ENCODE measurements at regions not wholly inside any gene's neighbourhood (a gene's known extent, or its start where the extent isn't known, plus 50 kb on each side); places are given as distances from the start of the nearest gene placed in this dataset.

- no peak for DNase-seq
Measured at GRCh38 chr5:56617998-56618397, 197.4 kb upstream of the MAP3K1 start.

DNA sequence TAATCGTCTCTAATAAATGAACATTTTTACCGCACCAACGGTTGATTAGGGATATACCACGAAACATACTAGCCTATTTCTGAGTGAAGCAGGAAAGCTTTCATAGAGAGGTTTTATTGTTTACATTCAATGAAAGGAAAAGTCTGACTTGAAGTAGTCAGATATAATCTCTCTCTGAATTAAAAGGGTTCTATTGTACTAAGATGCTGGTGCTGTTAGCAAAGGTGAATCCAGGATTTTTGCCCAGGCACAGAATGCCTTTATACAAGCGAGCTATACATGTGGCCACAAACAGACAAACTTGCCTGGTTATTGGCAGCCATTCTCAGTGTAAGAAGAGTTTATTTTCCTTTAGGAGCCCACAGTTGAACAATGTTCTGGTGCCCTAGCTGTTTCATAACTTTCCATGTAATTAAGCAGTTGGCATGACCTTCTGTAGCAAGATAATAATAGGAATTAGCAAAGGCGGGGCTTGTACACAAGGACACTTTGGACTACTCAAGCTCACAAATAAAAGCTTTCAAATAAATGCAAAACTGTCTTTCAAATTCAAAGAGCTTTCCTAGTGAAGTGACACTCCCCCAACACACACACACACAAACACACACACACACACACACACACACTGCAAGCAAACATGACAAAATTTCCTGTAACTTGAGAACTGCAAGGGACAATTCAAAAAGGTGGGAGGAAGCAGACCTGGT is 198.7 kb upstream of the MAP3K1 start:
- no peak for DNase-seq

GRCh38 chr5:56615361-56616153 is 199.8 kb upstream of the MAP3K1 start:
- DNase-seq: no peak

DNA sequence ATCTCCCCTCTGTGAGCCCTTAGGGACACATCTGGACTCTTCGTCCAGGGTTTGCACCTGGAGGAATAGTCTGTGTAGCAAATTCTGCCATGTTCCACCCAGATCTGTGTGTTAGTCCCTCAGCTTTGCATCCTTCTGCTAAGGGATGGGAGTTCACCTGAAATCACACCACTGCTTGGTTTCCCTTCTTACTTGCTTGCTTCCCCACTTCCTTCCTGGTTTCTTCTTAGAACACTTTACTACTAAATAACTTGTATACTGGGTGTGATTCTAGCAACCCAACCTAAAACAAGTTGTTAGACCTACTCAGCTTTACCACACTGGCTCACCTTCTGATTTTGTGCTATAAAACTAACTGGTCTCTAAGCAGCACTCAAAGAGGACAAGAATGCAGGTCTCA is 202.6 kb upstream of the MAP3K1 start:
- no peak for DNase-seq

GRCh38 chr5:56612353-56612752 is 203.0 kb upstream of the MAP3K1 start:
- DNase-seq: no peak

DNA sequence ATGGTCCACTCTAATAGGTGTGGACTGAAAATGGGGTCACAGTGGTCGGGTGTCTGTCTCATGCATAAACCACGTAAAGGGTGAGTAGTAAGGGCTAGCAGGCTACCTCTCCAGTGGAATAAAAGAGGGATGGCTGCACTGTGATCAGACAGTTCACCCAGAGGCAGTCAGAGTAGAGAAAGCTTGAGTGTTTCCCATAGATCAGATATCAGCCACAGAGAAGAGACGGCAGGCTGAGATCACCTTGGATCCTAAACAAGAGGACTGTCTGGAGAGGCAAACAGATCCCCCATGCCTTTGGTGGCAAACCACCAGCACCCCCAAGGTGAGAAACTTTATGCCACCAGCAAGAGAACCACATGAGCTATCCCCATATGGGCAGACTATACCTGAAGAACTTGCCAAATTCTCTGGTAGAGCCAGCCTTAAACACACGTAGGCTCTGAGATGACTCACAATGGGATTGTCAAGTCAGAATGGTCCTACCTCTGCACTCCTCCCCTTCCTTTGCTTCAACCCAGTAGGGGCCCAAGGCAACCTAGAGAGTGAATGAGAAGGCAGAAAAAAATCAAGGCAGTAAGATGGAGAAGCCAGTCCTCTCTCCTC is 205.2 kb upstream of the MAP3K1 start:
- DNase-seq: no peak

DNA sequence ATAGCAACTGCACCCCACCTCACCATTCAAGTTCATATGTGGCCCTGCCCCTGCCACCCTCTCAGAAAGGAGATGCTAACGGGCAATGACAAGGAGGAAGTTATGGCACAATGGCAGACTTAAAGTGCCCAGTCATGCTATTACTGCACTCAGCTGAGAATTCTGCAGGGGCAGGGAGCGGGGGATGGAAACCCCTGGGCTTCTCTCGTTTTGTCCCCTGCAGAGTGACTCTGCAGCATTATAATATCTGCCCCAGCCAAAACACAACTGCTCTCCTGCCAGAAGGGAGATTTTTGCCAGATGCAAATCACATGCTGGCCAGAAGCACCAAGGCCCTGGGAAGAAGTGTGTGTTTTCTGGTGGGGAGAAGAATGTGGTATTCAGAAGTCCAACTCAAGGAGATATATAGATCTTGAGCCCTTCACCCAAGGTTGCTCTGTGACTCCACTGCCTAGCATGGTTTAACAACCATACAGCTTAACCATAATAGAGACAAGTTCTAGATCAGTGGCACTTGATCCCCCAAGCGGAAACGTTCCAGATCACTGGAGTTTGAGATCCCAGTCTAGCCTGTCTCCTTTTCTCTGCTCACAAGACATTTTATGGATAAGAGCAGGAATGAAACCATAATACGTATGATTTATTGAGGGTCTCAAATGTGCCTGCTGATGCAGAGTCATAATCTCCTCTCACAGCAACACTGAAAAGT is 207.0 kb upstream of the MAP3K1 start:
- no peak for DNase-seq

- no peak for DNase-seq
Measured at GRCh38 chr5:56607551-56607950, 207.8 kb upstream of the MAP3K1 start.

GRCh38 chr5:56607074-56607473 is 208.3 kb upstream of the MAP3K1 start:
- DNase-seq: no peak

DNA sequence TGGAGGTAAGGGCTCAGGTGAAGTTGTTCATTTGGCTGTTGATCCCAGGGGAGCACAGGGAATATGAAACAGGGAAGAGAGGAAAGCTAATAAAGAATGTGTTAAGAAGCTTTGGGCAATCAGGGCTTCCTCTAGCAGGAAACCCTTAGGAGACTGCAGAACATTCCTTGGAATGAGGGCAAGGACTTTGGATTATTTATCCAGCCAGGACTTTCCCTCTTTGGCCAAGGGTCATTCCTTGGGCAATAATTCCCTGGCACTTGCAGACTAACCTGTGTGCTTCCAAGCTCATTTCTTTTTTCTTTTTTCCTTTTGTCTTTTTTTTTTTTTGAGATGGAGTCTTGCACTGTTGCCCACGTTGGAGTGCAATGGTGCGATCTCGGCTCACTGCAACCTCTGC is 209.2 kb upstream of the MAP3K1 start:
- no peak for DNase-seq

DNA sequence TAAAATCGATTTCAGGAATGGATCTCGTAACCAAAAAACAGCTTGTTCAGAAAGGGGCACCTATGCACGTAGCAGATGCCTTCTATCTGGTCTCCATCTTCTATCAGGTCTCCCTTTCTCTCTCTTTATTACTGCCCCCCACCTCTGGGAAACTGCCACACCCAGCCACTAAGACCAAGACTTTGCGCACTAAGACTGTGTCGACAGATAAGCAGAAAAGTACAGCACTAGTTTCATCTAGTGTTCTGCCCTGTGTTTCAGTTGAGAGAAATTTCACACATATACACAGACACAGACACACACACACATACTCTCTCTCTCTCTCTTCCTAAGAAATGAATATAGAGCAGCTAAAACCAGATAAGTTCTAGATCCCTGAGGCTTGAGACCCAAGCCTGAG is 210.1 kb upstream of the MAP3K1 start:
- DNase-seq: no peak

DNA sequence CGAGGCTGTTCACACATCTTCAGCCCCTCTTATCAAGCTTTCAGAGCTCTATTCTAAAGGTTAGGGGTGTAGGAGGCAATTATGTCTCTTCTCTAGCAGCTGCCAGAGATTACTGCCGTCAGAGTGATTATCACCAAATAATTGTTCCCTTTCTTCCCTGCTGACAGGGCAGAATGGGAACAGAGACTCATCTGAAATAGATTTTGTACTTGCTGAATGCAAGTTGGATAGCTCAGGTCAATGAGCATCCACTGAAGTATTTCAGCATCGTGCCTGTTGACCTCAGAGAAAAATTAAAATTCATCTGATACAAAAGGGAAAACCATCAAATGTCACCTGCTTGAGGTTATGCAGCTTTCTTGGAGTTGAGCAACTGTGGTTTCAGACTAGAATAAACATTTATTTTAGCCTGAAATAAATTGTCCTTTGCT is 213.7 kb upstream of the MAP3K1 start:
- no peak for DNase-seq

GRCh38 chr5:56598941-56599340 is 216.4 kb upstream of the MAP3K1 start:
- DNase-seq: no peak

GRCh38 chr5:56596155-56596554 is 219.2 kb upstream of the MAP3K1 start:
- no peak for DNase-seq

DNA sequence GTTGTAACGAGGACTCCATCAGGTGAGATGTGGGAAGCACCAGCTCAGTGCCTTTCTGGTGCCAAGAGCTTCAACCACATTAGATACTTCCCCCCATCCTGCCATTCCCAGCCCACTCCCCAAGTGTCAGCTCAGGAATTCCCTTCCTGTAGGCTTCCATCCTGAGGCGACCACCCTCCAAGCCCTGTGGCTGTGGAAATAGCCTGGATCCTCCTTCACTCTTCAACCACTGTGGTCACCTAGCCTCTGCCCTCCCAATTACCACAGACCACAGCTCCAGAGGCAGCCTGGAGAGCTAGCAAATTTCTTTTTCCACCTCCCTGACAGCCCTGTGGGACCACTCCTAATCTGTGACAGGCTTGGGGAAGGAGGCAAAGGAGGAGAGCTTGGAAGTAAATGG is 219.8 kb upstream of the MAP3K1 start:
- DNase-seq: no peak

DNA sequence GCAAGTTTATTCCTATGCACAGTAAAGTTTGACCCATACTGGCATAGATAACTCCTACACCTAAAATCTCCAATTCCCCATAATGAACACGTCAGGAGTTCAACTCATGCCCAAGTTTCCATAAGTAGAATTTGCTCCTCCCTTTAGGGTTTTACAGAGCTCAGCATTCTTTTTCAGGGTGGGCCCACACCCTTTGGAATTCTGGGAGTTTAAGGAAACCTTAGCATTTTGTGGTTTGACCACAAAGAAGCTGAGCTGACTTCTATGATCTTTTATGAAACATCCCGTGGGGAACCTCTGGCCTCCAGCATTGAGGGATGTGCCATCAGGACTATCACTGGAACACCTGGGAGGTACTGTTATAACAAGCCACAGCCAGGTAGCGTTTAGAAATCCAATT is 220.6 kb upstream of the MAP3K1 start:
- DNase-seq: no peak

DNA sequence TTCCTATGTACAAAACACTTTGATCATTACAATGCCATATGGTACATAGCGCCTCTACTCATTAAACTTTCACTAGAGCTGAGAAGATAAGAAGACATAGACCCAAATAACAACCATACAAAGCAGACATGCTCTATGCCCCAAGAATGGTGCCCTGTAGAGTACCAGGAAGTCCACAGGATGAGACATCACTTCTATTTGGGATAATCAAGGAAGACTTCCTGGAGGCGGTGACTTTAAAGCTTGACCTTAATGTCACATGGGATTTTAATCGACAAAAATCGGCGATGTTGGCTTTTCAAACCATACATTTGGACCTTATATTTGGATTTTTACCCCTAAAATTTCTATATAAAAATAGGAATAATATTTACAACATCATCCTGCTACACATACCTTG is 224.3 kb upstream of the MAP3K1 start:
- DNase-seq: no peak

- DNase-seq: no peak
Measured at GRCh38 chr5:56589481-56589860, 225.9 kb upstream of the MAP3K1 start.

- DNase-seq: no peak
Measured at GRCh38 chr5:56588636-56589480, 226.5 kb upstream of the MAP3K1 start.

DNA sequence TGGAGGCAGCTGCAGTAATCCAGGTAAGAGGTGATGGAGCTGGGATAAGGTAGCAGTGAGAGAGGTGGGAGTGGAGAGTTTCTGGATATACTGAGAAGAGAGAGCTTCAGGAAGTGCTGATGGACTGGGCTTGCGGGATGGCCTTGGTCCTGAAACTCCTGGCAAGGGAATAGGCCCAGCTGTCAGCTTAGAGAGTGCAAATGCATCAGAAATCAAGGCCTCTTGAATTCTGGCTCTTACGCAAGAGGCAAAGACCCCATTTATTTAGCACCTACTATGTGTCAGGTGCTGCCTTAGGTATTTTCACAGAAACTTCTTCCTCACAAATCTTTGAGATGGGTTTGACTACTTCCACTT is 227.2 kb upstream of the MAP3K1 start:
- DNase-seq: no peak

GRCh38 chr5:56587381-56588130 is 227.8 kb upstream of the MAP3K1 start:
- no peak for DNase-seq
